Astrocyte (in vitro differentiated cells and primary cell): ENCODE measurements at regions not wholly inside any gene's neighbourhood (a gene's known extent, or its start where the extent isn't known, plus 50 kb on each side); places are given as distances from the start of the nearest gene placed in this dataset.
A peak's percentile ranks its signal among the peaks of the same experiment; 100 is the strongest.

Experiments
- DNase-seq: peaks from one replicate; pipeline ENCODE4 v3.0.0-alpha.2; 2010; ENCODE audit warnings: low read depth
- FAIRE-seq: peaks from 2 replicates; lab custom pipeline; 2011; peaks lifted over from hg19 to GRCh38; lab: Jason Lieb, UNC
- H2AFZ ChIP-seq: 2 replicates; pipeline ENCODE4 v1.6.0; 2012; ENCODE audit warnings: low read depth, low read length, inconsistent platforms
- H3K27ac ChIP-seq: 2 replicates; pipeline ENCODE4 v1.5.1; 2011; ENCODE audit warnings: low read depth, low read length, inconsistent platforms
- H3K27me3 ChIP-seq: 2 replicates; pipeline ENCODE4 v1.6.0; 2011; ENCODE audit warnings: low read length, inconsistent platforms; ENCODE audit not compliant: insufficient read depth
- H3K36me3 ChIP-seq: 2 replicates; pipeline ENCODE4 v1.5.1; 2011; ENCODE audit warnings: low read length, inconsistent platforms; ENCODE audit not compliant: insufficient read depth
- H3K4me1 ChIP-seq: 2 replicates; pipeline ENCODE4 v1.5.1; 2011; ENCODE audit warnings: low read length, inconsistent platforms; ENCODE audit not compliant: insufficient read depth
- H3K4me2 ChIP-seq: 2 replicates; pipeline ENCODE4 v1.6.0; 2012; ENCODE audit warnings: low read length, inconsistent platforms
- H3K4me3 ChIP-seq: 2 replicates; pipeline ENCODE4 v1.5.1; 2011; ENCODE audit warnings: low read depth, mild to moderate bottlenecking, low read length, inconsistent platforms; ENCODE audit not compliant: insufficient read depth
- H3K79me2 ChIP-seq: 2 replicates; pipeline ENCODE4 v1.6.0; 2012; ENCODE audit warnings: mild to moderate bottlenecking, low read length, inconsistent platforms; ENCODE audit not compliant: insufficient read depth
- H3K9ac ChIP-seq: 2 replicates; pipeline ENCODE4 v1.6.0; 2012; ENCODE audit warnings: mild to moderate bottlenecking, low read length, inconsistent platforms
- H3K9me3 ChIP-seq: 2 replicates; pipeline ENCODE4 v1.5.1; 2012; ENCODE audit warnings: low read depth, mild to moderate bottlenecking, low read length, inconsistent platforms; ENCODE audit not compliant: insufficient read depth
- H4K20me1 ChIP-seq: 2 replicates; pipeline ENCODE4 v1.6.0; 2012; ENCODE audit warnings: low read length, inconsistent platforms; ENCODE audit not compliant: insufficient read depth
- H3K27ac Mint-ChIP-seq: one replicate; pipeline ENCODE4 v1.8.0; 2021; ENCODE audit warnings: mild to moderate bottlenecking, mixed read lengths; ENCODE audit not compliant: unreplicated experiment
- H3K27me3 Mint-ChIP-seq: one replicate; pipeline ENCODE4 v1.8.0; 2021; ENCODE audit warnings: low read depth, mixed read lengths; ENCODE audit not compliant: unreplicated experiment
- H3K36me3 Mint-ChIP-seq: one replicate; pipeline ENCODE4 v1.8.0; 2021; ENCODE audit warnings: low read depth, mixed read lengths; ENCODE audit not compliant: unreplicated experiment
- H3K4me1 Mint-ChIP-seq: one replicate; pipeline ENCODE4 v1.8.0; 2021; ENCODE audit warnings: low read depth, mixed read lengths; ENCODE audit not compliant: unreplicated experiment
- H3K4me3 Mint-ChIP-seq: one replicate; pipeline ENCODE4 v1.8.0; 2021; ENCODE audit warnings: mild to moderate bottlenecking, moderate library complexity, mixed read lengths; ENCODE audit not compliant: unreplicated experiment
- H3K9me3 Mint-ChIP-seq: one replicate; pipeline ENCODE4 v1.8.0; 2021; ENCODE audit warnings: mild to moderate bottlenecking, mixed read lengths; ENCODE audit not compliant: unreplicated experiment
- EZH2 ChIP-seq: IDR thresholded peaks from 2 replicates; pipeline ENCODE4 v1.6.1; 2012; ENCODE audit warnings: mild to moderate bottlenecking, low read length, inconsistent platforms; ENCODE audit not compliant: insufficient read depth
- TF ChIP-seq, protein P1 (sequence below): IDR thresholded peaks from 2 replicates; pipeline ENCODE4 v1.5.1; 2011; ENCODE audit warnings: low read depth, mild to moderate bottlenecking, inconsistent platforms, low read length, moderate library complexity; ENCODE audit not compliant: insufficient read depth

DNA sequence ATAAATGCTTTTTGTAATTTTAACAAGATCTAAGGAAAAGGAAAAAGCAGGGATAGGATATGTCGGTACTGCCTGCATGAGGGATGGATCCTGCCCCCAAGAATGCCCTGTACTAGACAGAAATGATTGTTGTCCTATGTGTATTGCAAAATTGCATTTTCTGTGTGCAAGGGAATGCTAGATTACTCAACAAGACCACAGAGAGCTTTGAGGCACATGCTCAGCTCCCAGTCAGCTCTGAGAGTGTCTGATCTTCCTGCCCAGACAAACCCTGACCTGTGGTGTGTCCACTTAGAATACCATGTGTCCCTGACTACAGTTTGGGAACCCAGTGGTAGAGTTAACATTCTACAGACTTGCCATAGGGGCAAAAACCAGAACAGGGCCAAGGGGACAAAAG lies 129.2 kb upstream of the PAK3 start:
- H3K27me3 Mint-ChIP-seq = no peaks in the 10 kb centered on the region
- H3K27me3 ChIP-seq = no peaks in the 10 kb centered on the region
- H3K36me3 ChIP-seq = no peaks in the 10 kb centered on the region
- no peak overlapping the region for H2AFZ ChIP-seq
- no peaks in the 10 kb centered on the region for H3K4me1 ChIP-seq
- H3K27ac Mint-ChIP-seq = peak overlapping the region; percentile 31
- no peaks in the 10 kb centered on the region for H3K9me3 ChIP-seq
- DNase-seq = peak; percentile 25
- H3K4me2 ChIP-seq = no peak overlapping the region
- no peak overlapping the region for H3K9ac ChIP-seq
- FAIRE-seq = no peak
- H3K9me3 Mint-ChIP-seq = no peaks in the 10 kb centered on the region
- H4K20me1 ChIP-seq = no peaks in the 10 kb centered on the region
- H3K79me2 ChIP-seq = no peaks in the 10 kb centered on the region
- no peaks in the 10 kb centered on the region for H3K36me3 Mint-ChIP-seq
- TF ChIP-seq EZH2 = no peak
- TF ChIP-seq, protein P1, sequence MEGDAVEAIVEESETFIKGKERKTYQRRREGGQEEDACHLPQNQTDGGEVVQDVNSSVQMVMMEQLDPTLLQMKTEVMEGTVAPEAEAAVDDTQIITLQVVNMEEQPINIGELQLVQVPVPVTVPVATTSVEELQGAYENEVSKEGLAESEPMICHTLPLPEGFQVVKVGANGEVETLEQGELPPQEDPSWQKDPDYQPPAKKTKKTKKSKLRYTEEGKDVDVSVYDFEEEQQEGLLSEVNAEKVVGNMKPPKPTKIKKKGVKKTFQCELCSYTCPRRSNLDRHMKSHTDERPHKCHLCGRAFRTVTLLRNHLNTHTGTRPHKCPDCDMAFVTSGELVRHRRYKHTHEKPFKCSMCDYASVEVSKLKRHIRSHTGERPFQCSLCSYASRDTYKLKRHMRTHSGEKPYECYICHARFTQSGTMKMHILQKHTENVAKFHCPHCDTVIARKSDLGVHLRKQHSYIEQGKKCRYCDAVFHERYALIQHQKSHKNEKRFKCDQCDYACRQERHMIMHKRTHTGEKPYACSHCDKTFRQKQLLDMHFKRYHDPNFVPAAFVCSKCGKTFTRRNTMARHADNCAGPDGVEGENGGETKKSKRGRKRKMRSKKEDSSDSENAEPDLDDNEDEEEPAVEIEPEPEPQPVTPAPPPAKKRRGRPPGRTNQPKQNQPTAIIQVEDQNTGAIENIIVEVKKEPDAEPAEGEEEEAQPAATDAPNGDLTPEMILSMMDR = no peak
- H3K27ac ChIP-seq = no peak overlapping the region
- no peak overlapping the region for H3K4me3 ChIP-seq
- H3K4me3 Mint-ChIP-seq = no peak overlapping the region
- peaks cover 7% of the 10 kb centered on the region for H3K4me1 Mint-ChIP-seq

DNA sequence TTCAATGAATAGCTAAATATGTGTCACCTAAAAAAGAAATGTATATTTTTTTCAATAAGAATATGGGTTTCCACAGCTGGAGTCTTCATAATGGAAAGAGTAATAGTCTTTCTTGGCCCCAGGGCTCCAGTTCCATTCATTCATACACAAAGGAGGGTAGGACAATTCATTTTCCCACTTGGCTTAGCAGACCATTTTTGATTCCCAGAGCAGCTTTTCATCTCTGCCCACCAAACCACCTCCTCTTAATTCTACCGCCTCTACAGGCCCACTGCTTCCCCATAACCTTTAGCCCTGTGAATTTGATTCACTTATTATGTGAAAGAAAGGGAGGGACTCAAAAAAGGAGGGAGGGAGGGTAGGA lies 129.9 kb upstream of the PAK3 start:
- DNase-seq (no peak), FAIRE-seq (no peak)
- Histone ChIP-seq H3K9ac (no peak overlapping the region), H3K9me3 (no peaks in the 10 kb centered on the region), H3K4me3 (no peak overlapping the region), H3K4me1 (no peaks in the 10 kb centered on the region), H3K27ac (no peak overlapping the region), H4K20me1 (no peaks in the 10 kb centered on the region), H2AFZ (no peak overlapping the region), H3K27me3 (no peaks in the 10 kb centered on the region), H3K79me2 (no peaks in the 10 kb centered on the region), H3K36me3 (no peaks in the 10 kb centered on the region), H3K4me2 (no peak overlapping the region)
- no peak overlapping the region for H3K27ac Mint-ChIP-seq
- peaks cover 7% of the 10 kb centered on the region for H3K4me1 Mint-ChIP-seq
- no peaks in the 10 kb centered on the region for H3K9me3 Mint-ChIP-seq
- TF ChIP-seq, protein P1 = no peak
- TF ChIP-seq EZH2 = no peak
- H3K27me3 Mint-ChIP-seq = no peaks in the 10 kb centered on the region
- H3K36me3 Mint-ChIP-seq = no peaks in the 10 kb centered on the region
- H3K4me3 Mint-ChIP-seq = no peak overlapping the region

DNA sequence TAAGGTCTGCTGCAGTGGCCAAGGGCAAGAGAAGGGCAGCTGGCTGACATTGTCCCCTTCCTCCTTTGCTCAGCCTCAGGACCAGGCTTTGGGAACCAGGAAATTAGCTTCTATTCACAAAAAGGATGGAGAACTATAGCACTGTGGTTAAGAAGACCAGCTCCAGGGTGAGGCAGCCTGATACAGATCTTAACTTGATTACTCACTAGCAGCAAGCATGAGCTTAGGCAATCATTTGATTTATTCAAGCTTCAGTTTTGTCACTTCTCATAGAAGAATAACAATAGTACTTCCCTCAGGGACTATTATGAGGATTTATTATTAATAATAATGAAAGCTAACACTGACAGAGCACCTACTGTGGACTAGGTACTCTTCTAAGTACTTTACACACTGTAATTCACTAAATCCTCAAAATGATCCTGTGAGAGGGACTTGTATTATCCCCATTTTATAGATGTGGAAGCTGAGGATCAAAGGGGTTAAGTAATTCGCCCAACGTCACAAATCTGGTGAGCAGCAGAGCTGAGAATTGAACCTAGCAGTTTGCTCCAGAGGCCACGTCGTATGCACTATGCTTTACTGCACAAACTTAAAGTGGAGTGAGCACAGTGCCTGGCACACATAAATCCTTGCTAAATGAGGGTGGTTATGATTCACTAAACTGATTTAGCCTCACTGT lies 130.4 kb upstream of the PAK3 start:
- H3K9ac ChIP-seq = no peak overlapping the region
- no peak overlapping the region for H3K4me3 ChIP-seq
- Mint-ChIP-seq H3K27me3 (no peaks in the 10 kb centered on the region), H3K36me3 (no peaks in the 10 kb centered on the region), H3K27ac (no peak overlapping the region), H3K4me3 (no peak overlapping the region), H3K4me1 (peaks cover 7% of the 10 kb centered on the region), H3K9me3 (no peaks in the 10 kb centered on the region)
- no peaks in the 10 kb centered on the region for H3K27me3 ChIP-seq
- FAIRE-seq (no peak), DNase-seq (peak; percentile 4)
- no peaks in the 10 kb centered on the region for H4K20me1 ChIP-seq
- no peak overlapping the region for H3K4me2 ChIP-seq
- no peak for TF ChIP-seq EZH2
- TF ChIP-seq, protein P1 = no peak
- no peaks in the 10 kb centered on the region for H3K36me3 ChIP-seq
- H3K4me1 ChIP-seq = no peaks in the 10 kb centered on the region
- no peak overlapping the region for H3K27ac ChIP-seq
- no peaks in the 10 kb centered on the region for H3K79me2 ChIP-seq
- no peak overlapping the region for H2AFZ ChIP-seq
- no peaks in the 10 kb centered on the region for H3K9me3 ChIP-seq
